GM19455 (cell line): ENCODE measurements at regions not wholly inside any gene's neighbourhood (a gene's known extent, or its start where the extent isn't known, plus 50 kb on each side); places are given as distances from the start of the nearest gene placed in this dataset.
"Not testable (repeated sequence)": the region's sequence is repeated elsewhere in the genome, so short reads cannot be mapped to it uniquely, and the experiment has no call there.

Experiments used
- ATAC-seq: cut with Tn5 transposase; IDR thresholded peaks from one replicate; pipeline ENCODE4 v1.9.1; 2021; ENCODE audit not compliant: unreplicated experiment

- ATAC-seq: no peak
These were observed 220.8 kb upstream of the ATP10A start for GRCh38 chr15:26083896-26084295.

DNA sequence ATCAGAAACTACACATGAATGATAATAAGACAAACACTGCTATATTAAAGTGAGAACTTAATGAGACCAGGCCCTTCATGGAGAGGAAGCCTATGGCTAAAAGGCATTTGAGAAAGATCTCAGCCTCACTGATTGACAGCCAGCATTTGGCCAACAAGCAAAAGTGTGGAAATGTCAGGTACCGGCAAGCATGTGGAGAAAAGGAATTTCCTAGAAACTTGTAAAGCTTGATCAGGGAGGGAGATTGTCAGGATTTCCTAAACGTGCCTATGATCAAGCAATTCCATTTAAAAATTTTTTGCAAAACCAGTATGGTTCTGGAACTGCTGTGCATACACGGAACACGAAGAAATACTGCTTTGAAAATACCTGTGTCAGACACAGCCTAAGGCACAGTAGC lies 220.3 kb upstream of the ATP10A start:
- no peak for ATAC-seq

GRCh38 chr15:26082221-26083109 lies 219.3 kb upstream of the ATP10A start:
- ATAC-seq: peak; percentile 97

GRCh38 chr15:26081758-26082220 lies 218.7 kb upstream of the ATP10A start:
- no peak for ATAC-seq

DNA sequence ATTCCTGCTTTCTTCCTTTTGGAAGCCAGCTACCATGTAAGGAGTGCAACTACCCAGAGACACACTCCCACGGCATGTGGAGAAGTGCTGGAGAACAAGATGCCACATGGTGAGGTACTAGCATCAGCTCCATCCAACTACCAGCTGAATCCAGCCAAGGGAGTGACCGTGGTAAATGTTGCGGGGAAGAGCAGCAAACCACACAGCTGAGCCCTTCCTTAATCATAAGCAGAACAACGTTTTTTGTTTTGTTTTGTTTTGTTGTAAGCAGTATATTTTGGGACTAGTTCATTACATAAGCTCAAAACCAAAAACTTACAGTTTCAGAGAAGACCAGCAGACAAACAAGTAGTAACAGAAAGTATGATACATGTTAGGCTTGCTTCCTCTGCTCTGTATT lies 212.6 kb upstream of the ATP10A start:
- no peak for ATAC-seq

GRCh38 chr15:26073430-26074333 lies 210.6 kb upstream of the ATP10A start:
- no peak for ATAC-seq

GRCh38 chr15:26070095-26070532 lies 207.0 kb upstream of the ATP10A start:
- ATAC-seq: no peak

DNA sequence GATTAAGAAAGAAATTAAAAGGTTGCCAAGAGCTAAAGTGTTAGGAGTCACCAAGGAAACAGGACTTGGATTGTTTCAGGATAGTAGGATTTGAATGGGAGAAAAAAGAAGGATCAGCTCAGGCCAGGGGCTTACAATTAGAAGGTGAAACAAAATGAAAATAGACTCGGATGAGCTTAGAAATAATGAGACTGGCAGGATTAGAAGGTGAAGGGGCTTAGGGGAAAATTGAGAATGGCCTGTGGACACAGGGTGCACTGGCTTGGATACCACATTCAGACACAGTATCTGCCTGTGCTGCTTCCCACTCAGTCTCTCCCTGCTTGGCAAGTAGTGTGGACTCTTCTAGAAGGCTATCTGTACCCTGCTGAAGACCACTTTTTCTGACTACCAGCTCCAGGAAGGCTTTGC lies 206.1 kb upstream of the ATP10A start:
- ATAC-seq: no peak

DNA sequence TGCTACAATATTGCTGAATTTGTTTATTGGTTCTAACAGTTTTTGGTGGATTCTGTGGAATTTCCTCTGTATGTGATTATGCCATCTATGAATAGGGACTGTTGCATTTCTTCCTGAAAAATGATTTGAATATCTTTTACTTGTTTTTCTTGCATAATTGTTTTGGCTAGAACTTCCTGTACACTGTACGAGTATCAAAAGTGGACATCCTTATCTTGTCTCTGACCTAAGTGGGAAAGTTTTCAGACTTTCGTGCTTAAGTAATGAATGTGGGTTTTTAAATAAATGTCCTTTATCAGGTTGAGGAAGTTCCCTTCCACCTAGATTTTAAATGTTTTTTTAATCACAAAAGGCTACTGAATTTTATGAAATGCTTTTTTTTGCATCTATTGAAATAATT lies 203.8 kb upstream of the ATP10A start:
- no peak for ATAC-seq

DNA sequence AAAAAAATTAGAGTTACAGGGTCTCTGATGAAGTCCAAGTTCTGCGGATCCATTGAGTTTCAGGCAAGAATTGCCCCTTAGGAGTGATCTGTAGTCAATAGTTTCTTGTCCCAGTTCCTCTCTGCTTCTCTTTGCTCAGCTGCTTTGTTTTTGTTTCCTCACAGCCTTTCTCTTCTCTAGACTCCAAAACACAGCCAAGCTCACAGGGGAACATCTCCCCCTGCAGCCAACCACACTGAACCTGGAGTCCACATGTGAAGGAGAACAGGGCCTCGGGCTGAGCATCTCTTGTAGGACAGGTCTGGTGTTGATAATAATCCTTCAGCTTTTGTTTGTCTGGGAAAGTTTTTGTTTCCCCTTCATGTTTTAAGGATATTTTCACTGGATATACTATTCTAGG lies 202.6 kb upstream of the ATP10A start:
- ATAC-seq: no peak

DNA sequence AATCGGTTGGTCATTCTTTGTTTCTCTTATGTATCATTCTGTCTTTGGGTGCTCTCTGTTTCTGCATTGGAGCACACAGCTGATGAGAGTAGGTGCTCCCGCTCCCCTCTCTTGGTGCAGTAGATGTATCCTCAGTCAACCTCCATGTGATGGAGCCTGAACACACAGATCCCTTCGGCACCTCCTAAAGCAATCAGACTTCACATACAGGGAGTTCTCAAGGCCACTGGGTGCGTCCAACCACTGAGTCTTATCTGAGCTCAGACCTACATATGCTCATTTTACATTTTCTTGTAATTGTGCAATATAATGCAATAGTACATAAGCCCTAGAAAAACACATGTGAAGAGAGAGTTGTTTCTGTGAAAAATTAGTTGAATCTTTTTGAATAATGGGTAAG lies 198.1 kb upstream of the ATP10A start:
- ATAC-seq: no peak

DNA sequence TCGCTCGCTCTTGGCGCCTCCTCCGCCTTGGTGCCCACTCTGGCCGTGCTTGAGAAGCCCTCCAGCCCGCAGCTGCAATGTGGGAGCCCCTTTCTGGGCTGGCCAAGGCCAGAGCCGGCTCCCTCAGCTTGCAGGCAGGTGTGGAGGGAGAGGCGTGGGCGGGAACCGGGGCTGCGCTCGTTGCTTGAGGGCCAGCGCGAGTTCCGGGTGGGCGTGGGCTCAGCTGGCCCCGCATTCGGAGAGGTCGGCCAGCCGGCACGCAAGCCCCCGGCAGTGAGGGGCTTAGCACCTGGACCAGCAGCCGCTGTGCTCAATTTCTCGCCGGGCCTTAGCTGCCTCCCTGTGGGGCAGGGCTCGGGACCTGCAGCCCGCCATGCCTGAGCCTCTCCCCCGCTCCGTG lies 193.6 kb upstream of the ATP10A start:
- ATAC-seq: not testable (repeated sequence)

- ATAC-seq: no peak
These were observed 188.9 kb upstream of the ATP10A start for GRCh38 chr15:26051761-26052675.

DNA sequence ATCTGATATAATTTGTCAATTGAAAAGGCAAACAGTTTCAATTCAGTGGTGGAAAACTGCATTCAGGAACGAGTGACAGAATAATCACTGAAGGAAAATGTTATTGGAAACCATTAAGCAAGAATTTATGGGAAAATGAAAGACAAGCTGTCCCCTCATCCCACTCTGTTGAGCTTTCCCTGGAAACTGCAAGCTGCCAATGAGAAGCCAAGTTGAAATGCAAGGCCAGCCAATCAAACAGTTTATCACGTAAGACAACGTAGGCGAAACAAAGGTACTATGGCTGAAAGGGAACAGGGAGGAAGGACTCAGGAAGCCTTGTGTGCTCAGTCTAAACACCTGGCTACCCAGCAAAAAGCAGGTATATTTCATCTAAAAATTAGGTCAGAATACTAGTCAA lies 187.9 kb upstream of the ATP10A start:
- ATAC-seq: no peak

- ATAC-seq: no peak
These were observed 187.0 kb upstream of the ATP10A start for GRCh38 chr15:26049900-26050657.

DNA sequence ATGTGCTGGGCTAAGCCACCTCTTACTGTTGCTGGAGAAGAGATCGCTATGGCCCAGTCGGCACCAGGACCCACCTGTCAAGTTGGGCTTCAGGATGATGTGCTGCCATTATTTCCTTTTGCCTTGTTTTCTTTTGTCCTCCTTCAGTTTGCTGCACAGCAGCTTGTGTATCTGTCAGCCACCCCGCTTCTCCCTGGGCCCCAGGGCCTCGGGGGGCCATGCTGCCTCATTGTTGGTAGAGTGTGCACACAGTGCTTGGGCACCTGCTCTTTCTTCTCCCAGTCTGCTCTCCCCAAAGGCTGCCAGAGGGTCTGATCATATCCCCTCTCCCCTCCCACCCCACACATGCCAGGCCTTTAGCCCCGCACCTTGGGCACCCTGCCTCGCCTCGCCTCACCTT lies 185.5 kb upstream of the ATP10A start:
- ATAC-seq: no peak

DNA sequence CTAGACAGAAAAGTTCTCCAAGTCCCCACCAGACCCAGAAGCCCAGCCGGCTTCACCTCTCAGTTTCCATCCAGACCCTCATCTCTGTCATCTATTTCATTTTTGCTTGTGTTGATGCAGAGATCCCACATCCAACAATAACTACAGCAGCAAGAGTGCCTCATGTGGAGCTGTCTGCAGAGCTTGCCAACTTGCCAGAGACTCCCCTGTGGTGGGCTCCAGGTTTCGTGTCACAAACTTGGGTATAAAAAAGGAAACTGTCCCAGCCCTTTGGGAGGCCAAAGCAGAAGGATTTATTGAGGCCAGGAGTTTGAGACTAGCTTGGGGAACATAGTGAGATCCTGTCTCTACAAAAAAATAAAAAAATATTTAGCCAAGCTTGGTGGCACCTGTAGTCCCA lies 182.4 kb upstream of the ATP10A start:
- no peak for ATAC-seq

DNA sequence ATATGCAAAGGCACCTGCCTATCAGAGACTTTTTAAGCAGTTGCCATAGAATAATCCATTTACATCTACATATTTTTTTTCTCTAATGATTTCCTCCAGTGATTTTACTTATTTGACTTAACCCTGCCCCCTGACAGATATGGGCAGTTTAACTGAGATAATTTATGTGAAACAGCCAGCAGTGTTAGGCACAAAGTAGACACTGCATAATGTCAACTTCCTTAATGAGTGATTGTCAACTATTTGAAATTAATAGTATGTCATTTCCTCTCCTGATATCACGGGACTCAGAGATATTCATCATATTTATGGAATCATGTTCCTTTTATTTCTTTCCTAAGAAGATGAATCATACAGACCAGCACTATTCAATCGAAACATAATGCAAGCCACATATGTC lies 179.9 kb upstream of the ATP10A start:
- ATAC-seq: no peak

- ATAC-seq: no peak
These were observed 175.6 kb upstream of the ATP10A start for GRCh38 chr15:26038693-26039092.

DNA sequence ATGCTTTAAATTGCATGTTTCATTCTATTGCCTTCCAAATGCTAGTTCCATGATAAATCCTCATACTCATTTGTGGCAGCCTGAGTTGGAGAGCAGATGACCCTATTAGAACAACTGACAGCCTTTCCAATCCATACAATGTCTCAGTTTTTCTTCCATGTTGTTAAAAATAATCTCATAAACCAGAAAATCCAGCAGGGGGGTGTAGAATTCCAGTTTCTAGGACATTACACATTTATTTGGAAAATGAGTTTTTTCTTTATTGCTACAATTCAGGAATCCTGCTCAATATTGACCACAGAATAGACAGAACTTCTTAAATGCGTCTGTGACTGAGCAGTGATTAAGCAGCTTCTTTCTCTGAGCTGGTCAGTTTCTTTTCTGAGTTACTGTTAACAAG lies 174.2 kb upstream of the ATP10A start:
- ATAC-seq: no peak
